ENCODE measurements at regions not wholly inside any gene's neighbourhood (a gene's known extent, or its start where the extent isn't known, plus 50 kb on each side); places are given as distances from the start of the nearest gene placed in this dataset.

DNA sequence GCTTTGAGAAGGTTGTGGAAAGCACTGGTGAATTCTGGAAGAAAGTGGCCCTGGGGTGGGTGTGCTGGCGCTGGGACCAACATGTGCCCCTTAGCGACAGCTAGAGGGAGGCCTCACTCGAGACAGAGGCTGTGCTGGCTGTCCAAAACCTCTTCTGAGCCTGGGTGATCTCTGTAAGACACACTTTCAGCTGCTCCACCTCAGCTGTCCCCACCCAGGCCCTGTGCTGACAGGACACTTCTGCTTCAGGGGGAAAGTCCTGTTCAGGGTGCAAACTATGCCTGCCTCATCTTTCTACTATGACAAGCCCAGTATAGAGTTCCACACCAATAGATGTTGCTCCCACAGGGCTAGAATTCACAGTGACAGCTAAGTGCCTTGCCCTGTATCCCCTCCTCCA lies 426.4 kb downstream of the MED10 start:
- TF ChIP-seq, protein P1, sequence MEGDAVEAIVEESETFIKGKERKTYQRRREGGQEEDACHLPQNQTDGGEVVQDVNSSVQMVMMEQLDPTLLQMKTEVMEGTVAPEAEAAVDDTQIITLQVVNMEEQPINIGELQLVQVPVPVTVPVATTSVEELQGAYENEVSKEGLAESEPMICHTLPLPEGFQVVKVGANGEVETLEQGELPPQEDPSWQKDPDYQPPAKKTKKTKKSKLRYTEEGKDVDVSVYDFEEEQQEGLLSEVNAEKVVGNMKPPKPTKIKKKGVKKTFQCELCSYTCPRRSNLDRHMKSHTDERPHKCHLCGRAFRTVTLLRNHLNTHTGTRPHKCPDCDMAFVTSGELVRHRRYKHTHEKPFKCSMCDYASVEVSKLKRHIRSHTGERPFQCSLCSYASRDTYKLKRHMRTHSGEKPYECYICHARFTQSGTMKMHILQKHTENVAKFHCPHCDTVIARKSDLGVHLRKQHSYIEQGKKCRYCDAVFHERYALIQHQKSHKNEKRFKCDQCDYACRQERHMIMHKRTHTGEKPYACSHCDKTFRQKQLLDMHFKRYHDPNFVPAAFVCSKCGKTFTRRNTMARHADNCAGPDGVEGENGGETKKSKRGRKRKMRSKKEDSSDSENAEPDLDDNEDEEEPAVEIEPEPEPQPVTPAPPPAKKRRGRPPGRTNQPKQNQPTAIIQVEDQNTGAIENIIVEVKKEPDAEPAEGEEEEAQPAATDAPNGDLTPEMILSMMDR (IDR thresholded peaks at IDR 0.05; ENCODE audit: low read depth, low read length) = no peak
- DNase-seq (ENCODE audit: extremely low read depth, low read depth) = no peak

DNA sequence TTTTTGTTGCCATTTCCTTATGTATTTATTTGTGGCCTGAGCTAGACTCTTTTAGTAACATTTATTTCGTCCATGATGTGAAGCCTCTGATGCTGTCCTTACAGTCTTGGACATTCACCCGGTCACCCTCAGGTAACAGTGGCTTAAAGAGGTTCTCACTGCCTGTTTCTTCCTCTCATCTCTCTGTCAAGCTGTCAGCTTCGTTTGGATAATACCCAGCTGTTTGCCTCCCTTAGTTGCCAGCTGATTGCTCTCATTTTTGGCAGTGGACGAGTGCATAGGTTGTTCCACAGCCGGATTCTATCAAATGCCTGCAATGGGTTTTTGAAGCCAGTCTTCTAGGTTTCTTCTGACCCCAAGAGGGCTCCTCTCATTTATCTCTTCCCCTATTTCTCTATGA lies 427.7 kb downstream of the MED10 start:
- TF ChIP-seq, protein P1 (IDR thresholded peaks at IDR 0.05; ENCODE audit: low read depth, low read length) = no peak

DNA sequence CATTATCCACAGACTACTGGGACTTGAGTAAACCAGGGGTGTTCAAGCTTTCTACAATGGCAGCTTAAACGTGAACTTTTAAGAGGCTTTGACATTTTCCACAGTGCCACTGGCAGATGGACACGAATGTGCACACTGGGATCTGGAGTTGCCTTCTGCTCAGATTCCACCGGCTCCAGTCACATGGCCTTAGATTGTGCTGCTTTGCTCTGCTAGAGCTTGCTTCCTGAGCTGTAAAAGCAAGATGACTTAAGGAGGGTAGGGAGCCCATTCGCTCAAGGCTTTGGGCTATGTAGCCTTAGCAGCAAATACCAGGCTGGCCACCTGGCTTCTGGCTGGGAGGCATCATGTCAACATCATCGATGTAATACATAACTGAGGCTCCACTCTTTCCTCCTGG lies 436.9 kb downstream of the MED10 start:
- TF ChIP-seq, protein P1 (IDR thresholded peaks at IDR 0.05; ENCODE audit: low read depth, low read length) = no peak
- no peak for DNase-seq (ENCODE audit: extremely low read depth, low read depth)

More for the DNA sequence above, 427.7 kb downstream of the MED10 start:
- DNase-seq (ENCODE audit: extremely low read depth, low read depth) = no peak

DNA sequence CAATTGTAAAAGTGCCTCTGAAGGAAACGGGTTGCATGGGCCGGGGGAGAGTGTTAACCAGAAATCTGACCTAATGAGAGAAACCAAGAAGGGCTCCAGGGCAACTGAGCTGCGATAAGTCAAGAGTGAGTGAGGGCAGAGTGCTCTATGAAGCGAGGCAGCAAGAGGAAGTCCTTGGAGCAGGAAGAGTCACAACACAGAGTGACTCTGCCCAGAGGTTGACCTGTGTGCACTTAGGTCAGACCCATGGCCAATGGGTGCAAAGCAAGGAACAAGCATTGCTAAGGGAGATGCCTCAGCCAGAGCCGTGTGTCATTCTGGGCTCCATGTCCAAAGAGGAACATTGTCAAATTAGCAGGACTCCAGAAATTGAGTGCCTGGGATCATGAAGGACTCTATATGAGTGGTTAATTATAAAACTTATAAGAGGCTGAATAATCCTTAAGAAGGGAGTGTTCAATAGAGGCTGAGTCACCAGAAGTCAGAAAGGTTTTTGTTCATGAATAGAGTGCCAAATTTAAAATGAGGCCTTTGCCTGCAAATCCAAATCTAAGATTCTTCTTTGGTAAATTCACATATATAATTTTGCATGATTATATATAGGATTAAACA lies 438.5 kb downstream of the MED10 start:
- TF ChIP-seq, protein P1 (IDR thresholded peaks at IDR 0.05; ENCODE audit: low read depth, low read length) = no peak
- no peak for DNase-seq (ENCODE audit: extremely low read depth, low read depth)

DNA sequence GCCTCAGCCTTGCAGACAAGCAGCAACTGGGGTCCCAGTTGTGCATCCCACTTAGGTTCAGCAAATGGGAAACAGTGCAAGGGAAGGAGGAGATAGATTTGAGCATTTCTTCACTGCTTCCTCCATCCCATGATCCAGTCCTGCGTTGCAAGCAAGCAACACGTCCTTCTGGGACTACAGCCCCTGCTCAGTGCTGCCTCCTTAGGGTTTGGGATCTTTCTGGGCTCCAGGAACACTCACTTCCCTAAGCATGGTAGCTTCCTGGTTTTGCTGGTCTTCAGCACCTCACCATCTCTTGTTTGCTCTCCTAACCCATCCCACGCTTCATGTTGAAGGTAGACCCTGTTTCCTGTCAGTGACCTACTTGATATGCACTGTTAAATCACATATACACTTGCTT lies 444.7 kb downstream of the MED10 start:
- TF ChIP-seq, protein P1 (IDR thresholded peaks at IDR 0.05; ENCODE audit: low read depth, low read length) = no peak

DNA sequence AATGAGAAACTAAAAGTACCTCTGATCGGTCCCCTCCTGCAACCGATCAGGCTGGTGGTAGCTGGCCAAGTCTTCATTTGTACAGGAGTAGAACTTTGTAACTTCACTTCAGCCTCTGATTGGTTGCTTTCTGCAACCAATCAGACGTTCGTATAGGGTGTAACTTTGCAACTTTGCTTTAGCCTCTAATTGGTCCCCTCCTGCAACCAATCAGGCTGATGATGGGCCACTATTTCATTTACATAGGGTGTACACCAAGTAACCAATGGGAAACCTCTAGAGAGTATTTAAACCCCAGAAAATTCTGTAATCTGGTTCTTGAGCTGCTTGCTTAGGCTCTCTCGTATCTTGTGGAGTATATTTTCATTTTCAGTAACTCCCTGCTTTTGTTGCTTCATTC lies 445.5 kb downstream of the MED10 start:
- TF ChIP-seq, protein P1 (IDR thresholded peaks at IDR 0.05; ENCODE audit: low read depth, low read length) = no peak
- no peak for DNase-seq (ENCODE audit: extremely low read depth, low read depth)

More for the DNA sequence above, 444.7 kb downstream of the MED10 start:
- DNase-seq (ENCODE audit: extremely low read depth, low read depth) = no peak

DNA sequence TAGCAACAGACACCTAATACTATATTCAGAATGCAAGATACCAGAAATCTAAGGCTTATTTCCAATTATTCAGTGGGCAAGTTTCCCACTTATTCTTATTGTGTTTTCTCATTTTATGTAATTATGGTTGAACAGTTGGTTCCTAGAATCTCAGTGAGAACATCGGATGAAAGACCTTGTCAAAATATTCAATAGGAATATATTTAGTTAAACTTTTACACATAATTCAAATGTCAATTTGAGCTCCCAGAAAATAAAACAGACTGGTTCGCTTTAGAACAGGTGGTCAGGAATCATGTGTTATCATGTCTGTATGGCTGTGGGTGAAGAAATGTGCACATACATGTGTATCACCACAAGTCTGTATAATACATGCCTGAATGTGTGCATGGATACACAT lies 447.8 kb downstream of the MED10 start:
- TF ChIP-seq, protein P1 (IDR thresholded peaks at IDR 0.05; ENCODE audit: low read depth, low read length) = no peak
- no peak for DNase-seq (ENCODE audit: extremely low read depth, low read depth)
